ENCODE measurements at regions not wholly inside any gene's neighbourhood (a gene's known extent, or its start where the extent isn't known, plus 50 kb on each side); places are given as distances from the start of the nearest gene placed in this dataset.

GRCh38 chr13:44156294-44156658, 217.3 kb upstream of the SERP2 start:
- Histone ChIP-seq H3K36me3 (ENCODE audit: control insufficient read depth, insufficient read depth, low read length) (no peaks in the 10 kb centered on the region), H3K4me3 (replicated peaks; ENCODE audit: low read depth, low read length) (no peak overlapping the region), H3K27me3 (replicated peaks; ENCODE audit: control insufficient read depth, insufficient read depth, low read length) (no peaks in the 10 kb centered on the region)
- TF ChIP-seq CTCF (IDR thresholded peaks at IDR 0.05; ENCODE audit: insufficient read depth, low read length, poor library complexity, severe bottlenecking): no peak
- DNase-seq (ENCODE audit: extremely low read depth, insufficient read length): no peak

GRCh38 chr13:44157606-44158005, 216.0 kb upstream of the SERP2 start:
- no peak for DNase-seq (ENCODE audit: extremely low read depth, insufficient read length)
- H3K27me3 ChIP-seq (replicated peaks; ENCODE audit: control insufficient read depth, insufficient read depth, low read length): no peaks in the 10 kb centered on the region
- TF ChIP-seq CTCF (IDR thresholded peaks at IDR 0.05; ENCODE audit: insufficient read depth, low read length, poor library complexity, severe bottlenecking): no peak
- no peak overlapping the region for H3K4me3 ChIP-seq (replicated peaks; ENCODE audit: low read depth, low read length)
- H3K36me3 ChIP-seq (ENCODE audit: control insufficient read depth, insufficient read depth, low read length): no peaks in the 10 kb centered on the region

- no peak for TF ChIP-seq CTCF (IDR thresholded peaks at IDR 0.05; ENCODE audit: insufficient read depth, low read length, poor library complexity, severe bottlenecking)
- H3K27me3 ChIP-seq (replicated peaks; ENCODE audit: control insufficient read depth, insufficient read depth, low read length): no peaks in the 10 kb centered on the region
- no peaks in the 10 kb centered on the region for H3K36me3 ChIP-seq (ENCODE audit: control insufficient read depth, insufficient read depth, low read length)
- H3K4me3 ChIP-seq (replicated peaks; ENCODE audit: low read depth, low read length): no peak overlapping the region
- no peak for DNase-seq (ENCODE audit: extremely low read depth, insufficient read length)
These were observed 215.5 kb upstream of the SERP2 start for GRCh38 chr13:44158098-44158521.

GRCh38 chr13:44158881-44159632, 214.6 kb upstream of the SERP2 start:
- DNase-seq (ENCODE audit: extremely low read depth, insufficient read length): no peak
- no peak for TF ChIP-seq CTCF (IDR thresholded peaks at IDR 0.05; ENCODE audit: insufficient read depth, low read length, poor library complexity, severe bottlenecking)
- Histone ChIP-seq H3K36me3 (ENCODE audit: control insufficient read depth, insufficient read depth, low read length) (no peaks in the 10 kb centered on the region), H3K27me3 (replicated peaks; ENCODE audit: control insufficient read depth, insufficient read depth, low read length) (no peaks in the 10 kb centered on the region), H3K4me3 (replicated peaks; ENCODE audit: low read depth, low read length) (no peak overlapping the region)

- no peak for DNase-seq (ENCODE audit: extremely low read depth, insufficient read length)
- TF ChIP-seq CTCF (IDR thresholded peaks at IDR 0.05; ENCODE audit: insufficient read depth, low read length, poor library complexity, severe bottlenecking): no peak
- Histone ChIP-seq H3K36me3 (ENCODE audit: control insufficient read depth, insufficient read depth, low read length) (no peaks in the 10 kb centered on the region), H3K27me3 (replicated peaks; ENCODE audit: control insufficient read depth, insufficient read depth, low read length) (no peaks in the 10 kb centered on the region), H3K4me3 (replicated peaks; ENCODE audit: low read depth, low read length) (no peak overlapping the region)
These were observed 213.9 kb upstream of the SERP2 start for GRCh38 chr13:44159633-44160279.

Measured in GM06990 (cell line).